ENCODE measurements at regions not wholly inside any gene's neighbourhood (a gene's known extent, or its start where the extent isn't known, plus 50 kb on each side); places are given as distances from the start of the nearest gene placed in this dataset.

GRCh38 chr15:36479200-36479896, 100.1 kb upstream of the CDIN1 start:
- H3K4me2 ChIP-seq (ENCODE audit: low read length): no peak overlapping the region
- no peak overlapping the region for H2AFZ ChIP-seq (ENCODE audit: low read depth, low read length)
- H3F3A ChIP-seq (ENCODE audit: insufficient read depth, low read length, poor library complexity, severe bottlenecking): no peaks in the 10 kb centered on the region
- H4K20me1 ChIP-seq (ENCODE audit: insufficient read depth): no peaks in the 10 kb centered on the region
- H3K27ac ChIP-seq (ENCODE audit: low read length): no peak overlapping the region
- no peaks in the 10 kb centered on the region for H3K27me3 ChIP-seq (ENCODE audit: insufficient read depth, low read depth, low read length)
- H3K79me2 ChIP-seq (replicated peaks; ENCODE audit: insufficient read depth, low read length): no peaks in the 10 kb centered on the region
- TF ChIP-seq RAD21 (conservative IDR thresholded peaks at IDR 0.05): no peak
- no peaks in the 10 kb centered on the region for H3K9me2 ChIP-seq (ENCODE audit: insufficient read depth, low read length)
- no peaks in the 10 kb centered on the region for H3K36me3 ChIP-seq (ENCODE audit: insufficient read depth, low read length)
- H3K4me3 ChIP-seq (ENCODE audit: low read length): no peak overlapping the region
- no peak overlapping the region for H3K9ac ChIP-seq (ENCODE audit: low read length)
- no peaks in the 10 kb centered on the region for H3K9me3 ChIP-seq (ENCODE audit: low read length)

DNA sequence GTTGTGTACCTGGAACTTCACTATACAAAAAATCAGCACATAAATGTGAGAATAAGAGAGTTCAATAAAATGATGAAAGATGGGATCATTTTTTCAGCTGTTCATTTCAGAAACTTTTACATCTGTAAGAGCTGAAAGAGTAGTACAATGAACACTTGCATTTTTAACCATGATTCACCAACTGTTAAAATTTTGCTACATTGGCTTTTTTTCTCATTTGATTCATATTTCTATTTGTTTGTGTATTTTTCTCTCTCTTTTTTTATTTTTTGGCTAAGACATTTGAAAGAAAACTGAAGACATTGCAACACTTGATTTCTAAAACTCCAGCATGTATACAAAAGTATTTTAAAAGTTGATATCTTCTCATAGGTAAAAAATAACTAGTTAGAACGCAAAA, 98.3 kb upstream of the CDIN1 start:
- TF ChIP-seq SMC3 (conservative IDR thresholded peaks at IDR 0.05; ENCODE audit: poor library complexity) (no peak), EP300 (conservative IDR thresholded peaks at IDR 0.05; ENCODE audit: poor library complexity, severe bottlenecking) (no peak), EZH2 (IDR thresholded peaks at IDR 0.05; ENCODE audit: borderline replicate concordance, insufficient read depth, low read length, poor library complexity, severe bottlenecking) (no peak), MXI1 (conservative IDR thresholded peaks at IDR 0.05; ENCODE audit: poor library complexity, severe bottlenecking) (no peak), POLR2AphosphoS5 (IDR thresholded peaks at IDR 0.05) (no peak), REST (IDR thresholded peaks at IDR 0.05; ENCODE audit: borderline replicate concordance) (no peak), RAD21 (conservative IDR thresholded peaks at IDR 0.05) (no peak), TAF1 (IDR thresholded peaks at IDR 0.05; ENCODE audit: low read depth) (no peak)
- TF ChIP-seq, protein P1, sequence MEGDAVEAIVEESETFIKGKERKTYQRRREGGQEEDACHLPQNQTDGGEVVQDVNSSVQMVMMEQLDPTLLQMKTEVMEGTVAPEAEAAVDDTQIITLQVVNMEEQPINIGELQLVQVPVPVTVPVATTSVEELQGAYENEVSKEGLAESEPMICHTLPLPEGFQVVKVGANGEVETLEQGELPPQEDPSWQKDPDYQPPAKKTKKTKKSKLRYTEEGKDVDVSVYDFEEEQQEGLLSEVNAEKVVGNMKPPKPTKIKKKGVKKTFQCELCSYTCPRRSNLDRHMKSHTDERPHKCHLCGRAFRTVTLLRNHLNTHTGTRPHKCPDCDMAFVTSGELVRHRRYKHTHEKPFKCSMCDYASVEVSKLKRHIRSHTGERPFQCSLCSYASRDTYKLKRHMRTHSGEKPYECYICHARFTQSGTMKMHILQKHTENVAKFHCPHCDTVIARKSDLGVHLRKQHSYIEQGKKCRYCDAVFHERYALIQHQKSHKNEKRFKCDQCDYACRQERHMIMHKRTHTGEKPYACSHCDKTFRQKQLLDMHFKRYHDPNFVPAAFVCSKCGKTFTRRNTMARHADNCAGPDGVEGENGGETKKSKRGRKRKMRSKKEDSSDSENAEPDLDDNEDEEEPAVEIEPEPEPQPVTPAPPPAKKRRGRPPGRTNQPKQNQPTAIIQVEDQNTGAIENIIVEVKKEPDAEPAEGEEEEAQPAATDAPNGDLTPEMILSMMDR (IDR thresholded peaks at IDR 0.05; ENCODE audit: poor library complexity, severe bottlenecking): no peak
- no peaks in the 10 kb centered on the region for H3K36me3 ChIP-seq (ENCODE audit: insufficient read depth, low read length)
- H3K9me3 ChIP-seq (ENCODE audit: low read length): no peaks in the 10 kb centered on the region
- no peak overlapping the region for H3K4me2 ChIP-seq (ENCODE audit: low read length)
- no peaks in the 10 kb centered on the region for H3F3A ChIP-seq (ENCODE audit: insufficient read depth, low read length, poor library complexity, severe bottlenecking)
- H3K4me3 ChIP-seq (ENCODE audit: low read length): no peak overlapping the region
- H3K79me2 ChIP-seq (replicated peaks; ENCODE audit: insufficient read depth, low read length): no peaks in the 10 kb centered on the region
- no peak overlapping the region for H2AFZ ChIP-seq (ENCODE audit: low read depth, low read length)
- no peaks in the 10 kb centered on the region for H3K9me2 ChIP-seq (ENCODE audit: insufficient read depth, low read length)
- H3K9ac ChIP-seq (ENCODE audit: low read length): no peak overlapping the region
- H3K27me3 ChIP-seq (ENCODE audit: insufficient read depth, low read depth, low read length): no peaks in the 10 kb centered on the region
- H4K20me1 ChIP-seq (ENCODE audit: insufficient read depth): no peaks in the 10 kb centered on the region
- no peak overlapping the region for H3K27ac ChIP-seq (ENCODE audit: low read length)

Measured in neural cell (in vitro differentiated cells).